GM18502 (cell line): ENCODE measurements at regions not wholly inside any gene's neighbourhood (a gene's known extent, or its start where the extent isn't known, plus 50 kb on each side); places are given as distances from the start of the nearest gene placed in this dataset.
"Not testable (repeated sequence)": the region's sequence is repeated elsewhere in the genome, so short reads cannot be mapped to it uniquely, and the experiment has no call there.

ENCODE experiments used
- ATAC-seq: cut with Tn5 transposase; IDR thresholded peaks from one replicate; pipeline ENCODE4 v1.9.1; 2021; ENCODE audit warnings: mild to moderate bottlenecking; ENCODE audit not compliant: unreplicated experiment, poor library complexity

DNA sequence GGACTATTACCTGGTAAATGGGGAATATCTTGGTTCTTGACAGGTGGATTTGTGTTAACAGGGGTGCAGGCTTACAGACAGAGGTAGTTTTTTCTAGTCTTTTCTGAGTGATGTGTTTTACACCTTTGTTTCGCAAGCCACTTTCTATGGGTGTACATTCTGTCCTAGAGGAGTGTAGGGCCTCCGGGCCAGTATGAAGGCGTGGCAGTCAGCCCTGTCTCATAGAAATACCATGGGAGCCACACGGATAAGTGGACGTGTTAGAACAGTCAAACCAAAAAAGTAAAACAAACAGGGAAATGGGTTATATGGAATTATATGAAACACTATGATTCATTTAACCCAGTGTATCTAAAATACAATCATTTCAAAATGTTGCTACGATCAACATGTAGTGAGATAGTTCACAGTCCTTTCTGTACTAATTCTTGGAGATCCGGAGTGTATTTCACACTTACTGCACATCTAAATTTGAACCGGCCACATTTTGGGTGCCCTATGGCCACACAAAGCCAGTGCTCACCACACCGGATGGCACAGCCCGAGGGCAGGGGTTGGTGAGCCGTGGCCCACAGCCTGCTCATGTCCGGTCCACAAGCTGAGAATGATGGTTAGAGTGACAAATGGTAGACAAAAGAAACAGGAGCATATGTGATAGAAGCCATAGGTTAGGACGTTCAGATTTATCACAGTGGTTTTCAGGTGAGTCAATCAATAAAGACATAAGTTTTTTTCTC, 80.1 kb upstream of the IRX4 start:
- no peak for ATAC-seq

DNA sequence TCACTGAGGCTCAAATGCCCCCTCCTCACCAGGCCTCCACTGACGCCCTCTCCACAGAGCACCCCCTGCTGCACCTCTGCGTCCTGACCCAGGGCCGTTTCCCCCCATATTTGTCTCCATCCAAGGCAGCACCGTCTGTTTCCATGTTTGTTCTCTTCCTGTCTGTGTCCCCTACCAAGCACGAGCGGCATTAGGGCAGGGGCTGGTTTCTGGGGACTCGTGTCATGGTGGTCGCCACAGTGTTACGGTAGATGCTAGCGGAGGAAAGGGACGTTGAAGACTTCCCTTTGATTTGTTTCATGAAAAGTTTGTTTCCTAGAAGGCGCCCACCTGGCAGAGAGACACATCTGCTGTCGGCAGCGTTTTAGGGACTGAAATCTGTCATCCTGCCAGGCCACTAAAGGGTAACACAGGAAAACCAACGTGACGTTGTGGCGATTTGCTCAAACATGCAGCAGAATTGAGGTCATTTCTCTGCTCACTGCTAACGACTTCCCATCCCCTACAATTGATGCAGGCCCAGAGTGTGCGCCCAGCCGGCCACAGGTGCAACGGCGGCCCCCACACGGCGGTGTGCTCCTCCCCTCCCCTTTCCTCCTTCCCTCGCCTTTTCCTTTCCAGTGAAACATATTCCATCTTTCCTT, 79.3 kb upstream of the IRX4 start:
- ATAC-seq, result no peak

DNA sequence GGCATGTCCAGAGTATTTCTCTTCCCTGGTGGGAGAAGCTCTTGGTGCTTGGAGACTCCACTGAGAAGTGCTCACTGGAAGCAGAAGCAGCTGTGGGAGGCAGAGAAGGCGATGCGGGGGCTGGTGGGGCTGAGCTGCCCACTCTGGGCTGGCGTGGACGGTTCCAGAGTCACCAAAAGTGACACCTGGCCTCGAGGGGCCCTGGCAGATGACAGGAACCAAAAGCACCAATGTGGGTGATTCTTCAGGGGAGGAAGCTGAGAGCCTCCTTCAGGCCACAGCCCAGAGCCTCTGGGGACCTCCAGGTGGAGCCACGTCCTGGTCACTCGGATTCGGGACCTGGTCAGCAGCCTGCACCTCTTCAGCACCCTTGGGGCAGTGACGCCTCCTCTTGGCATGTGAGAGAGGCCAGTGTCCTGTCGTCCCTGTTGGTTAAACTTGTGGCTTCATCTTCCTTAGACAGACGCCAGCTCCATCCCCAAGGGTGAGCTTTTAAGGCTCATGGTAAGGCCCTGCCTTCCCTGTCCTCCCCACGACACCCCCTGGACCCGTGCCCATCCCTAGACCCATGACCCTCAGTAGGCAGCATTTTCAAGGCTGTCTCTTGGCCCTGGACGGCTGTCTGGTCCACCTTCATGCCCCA, 78.7 kb upstream of the IRX4 start:
- ATAC-seq, result no peak

DNA sequence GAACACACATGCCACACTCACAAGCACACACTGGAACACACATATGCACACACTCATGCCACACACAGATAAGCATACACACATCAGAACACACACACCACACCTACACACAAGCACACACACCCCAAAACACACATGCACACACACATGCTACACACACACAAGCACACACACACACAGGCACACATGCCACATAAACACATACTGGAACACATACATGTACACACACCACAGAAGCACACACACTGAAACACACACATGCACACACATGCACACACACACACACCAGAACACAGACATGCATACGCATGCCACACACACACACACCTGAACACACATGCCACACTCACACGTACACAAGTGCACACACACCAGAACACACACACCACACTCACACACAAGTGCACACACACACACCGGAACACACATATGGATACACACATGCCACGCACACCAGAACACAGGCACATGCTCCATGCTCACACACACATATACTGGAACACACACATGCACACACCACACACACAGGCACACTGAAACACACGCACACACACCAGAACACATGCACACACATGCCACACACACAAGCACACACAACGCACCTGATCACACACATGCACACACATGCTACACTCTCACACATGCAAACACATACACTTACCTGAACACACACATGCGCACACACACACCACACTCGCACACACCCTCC, 78.0 kb upstream of the IRX4 start:
- no peak for ATAC-seq

DNA sequence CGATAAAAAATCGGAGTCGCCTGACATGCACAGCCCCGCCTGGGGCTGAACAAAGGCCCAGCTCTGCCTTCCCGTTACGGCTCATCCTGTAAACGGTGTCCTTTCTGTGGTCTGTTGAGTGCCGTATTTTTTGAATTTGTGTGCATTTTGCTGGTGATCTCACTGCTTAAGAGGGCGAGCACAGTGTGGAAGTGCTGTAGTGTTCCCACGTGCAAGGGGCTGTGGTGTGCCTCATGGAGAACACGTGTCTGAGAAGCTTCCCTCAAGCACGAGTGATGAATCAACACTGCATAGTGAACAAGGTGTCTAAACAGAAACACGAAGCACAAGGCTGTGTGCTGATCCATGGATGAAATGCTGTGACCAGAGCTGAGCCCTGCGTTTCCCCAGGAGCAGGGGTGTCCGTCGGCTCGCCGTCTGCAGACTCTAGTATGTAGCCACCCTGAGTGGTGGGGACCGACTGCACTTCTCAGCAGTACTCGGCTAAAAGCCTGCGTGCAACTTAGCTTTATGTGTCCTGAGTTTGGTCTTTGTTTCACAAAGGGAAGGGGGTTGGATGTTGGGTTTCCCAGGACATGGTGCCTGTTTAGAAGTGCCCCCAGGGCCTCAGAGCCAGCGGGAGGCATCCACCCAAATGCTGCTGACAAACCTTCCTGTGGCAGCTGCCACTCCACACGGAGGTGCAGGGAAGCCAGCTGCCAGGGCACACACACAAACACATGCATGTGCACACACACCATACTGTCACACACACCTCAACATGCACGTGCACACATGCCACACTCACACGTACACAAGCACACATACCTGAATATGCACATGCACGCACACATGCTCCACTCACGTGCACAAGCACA, 77.2 kb upstream of the IRX4 start:
- no peak for ATAC-seq

DNA sequence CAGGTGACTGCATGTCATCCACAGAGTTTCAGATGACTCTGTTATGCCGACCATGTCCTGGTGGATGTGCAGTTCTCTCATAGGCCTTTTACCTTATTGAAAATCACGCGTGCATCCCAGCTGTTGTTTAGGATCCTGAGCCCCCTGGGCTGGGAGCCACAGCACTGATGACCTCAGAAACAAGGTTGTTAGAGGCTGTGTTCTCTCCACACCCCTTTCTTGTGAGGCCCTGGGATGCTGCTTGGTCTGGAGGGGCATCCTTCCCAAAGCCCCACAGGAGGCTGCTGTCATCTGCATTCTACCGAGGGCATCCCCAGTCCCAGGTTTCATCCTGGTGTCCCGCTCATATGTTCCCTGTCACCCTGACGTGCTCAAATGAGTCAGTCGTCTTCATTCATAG, 76.5 kb upstream of the IRX4 start:
- no peak for ATAC-seq

DNA sequence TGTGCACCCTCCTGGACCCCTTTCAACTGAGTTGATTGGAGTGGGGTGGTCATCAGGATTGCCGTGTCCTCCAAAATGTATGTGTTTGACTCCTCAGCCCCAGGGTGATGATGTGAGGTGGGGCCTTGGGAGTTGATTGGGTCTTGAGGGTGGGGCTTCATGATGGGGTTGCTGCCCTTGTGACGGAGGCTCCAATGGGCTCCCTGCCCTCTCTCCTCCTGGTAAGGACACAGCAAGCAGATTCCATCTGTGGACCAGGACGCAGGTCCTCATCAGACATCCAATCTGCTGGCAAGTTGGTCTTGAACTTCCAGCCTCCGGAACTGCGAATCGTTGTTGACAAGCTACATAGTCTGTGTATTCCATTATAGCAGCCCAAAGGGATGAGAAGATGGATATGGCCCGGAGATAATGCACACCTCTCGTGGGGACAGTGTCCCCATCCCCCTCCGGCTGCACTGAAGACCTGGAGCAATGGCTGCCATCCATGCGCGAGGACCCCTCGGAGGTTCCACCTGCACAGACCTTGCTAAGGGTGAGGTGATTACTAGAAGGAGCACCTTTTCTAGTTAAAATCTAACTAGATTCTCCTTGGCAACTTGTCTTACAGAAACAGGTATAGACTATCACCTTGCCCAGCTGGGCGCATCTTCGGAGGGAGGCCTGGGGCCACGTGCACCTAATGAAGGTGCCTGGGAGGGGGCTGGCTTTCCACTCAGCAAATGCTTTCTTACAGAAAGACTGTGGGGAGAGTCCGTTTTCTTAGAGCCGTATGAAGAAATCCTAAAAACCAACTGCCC, 75.7 kb upstream of the IRX4 start:
- ATAC-seq, result no peak

DNA sequence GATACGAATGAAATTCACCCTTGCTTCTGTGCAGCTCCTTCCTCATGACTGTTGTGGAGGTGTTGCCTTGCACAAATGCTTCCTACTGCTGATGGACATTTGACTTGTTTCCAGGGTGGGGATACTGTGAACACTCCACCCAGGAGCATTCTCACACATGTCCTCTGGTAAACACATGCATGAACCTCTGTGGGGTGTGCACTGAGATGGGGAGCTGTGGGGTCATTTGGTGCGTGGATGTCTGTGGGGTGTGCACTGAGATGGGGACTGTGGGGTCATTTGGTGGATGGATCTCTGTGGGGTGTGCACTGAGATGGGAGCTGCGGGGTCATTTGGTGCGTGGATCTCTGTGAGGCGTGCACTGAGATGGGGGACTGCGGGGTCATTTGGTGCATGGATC, 72.9 kb upstream of the IRX4 start:
- no peak for ATAC-seq

DNA sequence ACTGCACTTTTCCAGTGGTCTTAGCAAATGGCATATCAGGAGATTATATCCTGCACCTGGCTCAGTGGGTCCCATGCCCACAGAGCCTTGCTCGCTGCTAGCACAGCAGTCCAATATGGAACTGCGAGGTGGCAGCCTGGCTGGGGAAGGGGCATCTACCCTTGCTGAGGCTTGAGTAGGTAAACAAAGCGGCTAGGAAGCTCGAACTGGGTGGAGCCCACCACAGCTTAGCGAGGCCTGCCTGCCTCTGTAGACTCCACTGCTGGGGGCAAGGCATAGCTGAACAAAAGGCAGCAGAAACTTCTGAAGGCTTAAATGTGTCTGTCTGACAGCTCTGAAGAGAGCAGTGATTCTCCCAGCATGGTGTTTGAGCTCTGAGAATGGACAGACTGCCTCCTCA, 71.0 kb upstream of the IRX4 start:
- ATAC-seq, result not testable (repeated sequence)

DNA sequence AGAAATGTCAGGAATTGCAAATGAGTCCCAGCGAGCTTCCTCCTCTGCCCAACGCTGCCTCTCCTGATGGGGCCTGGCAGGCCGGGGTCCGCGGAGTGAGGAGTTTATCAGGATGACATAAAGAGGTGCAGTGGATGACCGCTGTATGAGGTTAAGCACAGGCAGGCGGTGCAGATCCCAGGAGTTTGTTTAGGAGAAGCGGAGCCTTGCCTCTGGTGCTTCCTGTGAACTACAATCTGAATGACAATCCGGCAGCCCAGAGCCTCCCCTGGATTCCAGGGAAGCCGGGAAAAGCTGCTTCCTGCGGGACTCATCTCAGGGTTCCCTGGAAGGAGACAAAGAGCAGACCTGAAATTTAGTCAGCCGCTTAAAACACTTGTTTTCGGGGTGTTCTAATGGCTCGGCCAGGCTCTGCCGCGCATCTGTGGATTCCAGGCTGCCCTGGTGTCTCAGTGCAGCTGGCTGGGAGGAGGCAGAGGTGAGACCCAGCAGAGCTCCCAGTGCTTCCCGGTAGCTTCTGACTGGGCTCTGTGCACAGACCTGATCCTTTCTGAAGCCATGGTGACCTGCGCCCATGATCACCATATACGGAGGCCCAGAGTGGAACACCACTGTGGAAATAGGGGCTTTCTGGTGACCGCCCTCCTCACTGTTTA, 69.8 kb upstream of the IRX4 start:
- ATAC-seq, result no peak

DNA sequence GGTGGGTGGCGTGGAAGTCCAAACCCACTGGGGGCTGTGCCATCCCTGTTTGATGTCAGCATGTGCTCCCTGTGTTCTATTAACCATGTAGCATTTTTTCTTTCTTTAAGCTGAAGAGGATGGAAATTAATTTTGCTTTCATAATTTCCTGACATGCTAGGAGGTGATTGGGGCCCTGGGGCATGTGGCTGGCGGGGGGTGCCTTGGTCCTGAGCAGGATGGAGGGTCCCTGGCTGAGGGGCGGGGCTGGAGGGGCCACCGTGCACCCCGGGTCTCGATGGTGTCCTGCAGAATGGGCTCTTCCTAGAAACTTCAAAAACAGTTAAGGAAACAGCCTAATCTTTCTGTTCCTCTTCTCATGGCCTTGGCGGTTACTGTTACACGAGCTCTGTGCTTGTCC, 69.3 kb upstream of the IRX4 start:
- no peak for ATAC-seq

DNA sequence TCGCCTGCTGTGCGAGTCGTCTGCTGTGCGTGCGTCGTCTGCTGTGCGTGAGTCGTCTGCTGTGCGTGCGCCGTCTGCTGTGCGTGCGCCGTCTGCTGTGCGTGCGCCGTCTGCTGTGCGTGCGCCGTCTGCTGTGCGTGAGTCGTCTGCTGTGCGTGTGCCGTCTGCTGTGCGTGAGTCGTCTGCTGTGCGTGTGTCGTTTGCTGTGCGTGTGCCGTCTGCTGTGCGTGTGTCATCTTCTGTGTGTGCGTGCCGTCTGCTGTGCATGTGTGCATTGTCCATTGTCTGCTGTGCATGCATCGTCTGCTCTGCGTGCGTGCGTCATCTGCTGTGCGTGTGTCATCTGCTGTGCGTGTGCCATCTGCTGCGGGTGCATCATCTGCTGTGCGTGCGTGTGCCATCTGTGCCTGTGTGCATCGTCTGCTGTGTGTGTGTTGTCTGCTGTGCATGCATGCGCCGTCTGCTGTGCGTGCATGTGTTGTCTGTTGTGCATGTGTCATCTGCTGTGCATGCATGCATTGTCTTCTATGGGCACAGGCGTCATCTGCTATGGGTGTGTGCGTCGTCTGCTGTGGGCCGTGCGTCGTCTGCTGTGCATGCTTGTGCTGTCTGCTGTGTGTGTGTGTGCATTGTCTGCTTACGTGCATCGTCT, 68.6 kb upstream of the IRX4 start:
- no peak for ATAC-seq

DNA sequence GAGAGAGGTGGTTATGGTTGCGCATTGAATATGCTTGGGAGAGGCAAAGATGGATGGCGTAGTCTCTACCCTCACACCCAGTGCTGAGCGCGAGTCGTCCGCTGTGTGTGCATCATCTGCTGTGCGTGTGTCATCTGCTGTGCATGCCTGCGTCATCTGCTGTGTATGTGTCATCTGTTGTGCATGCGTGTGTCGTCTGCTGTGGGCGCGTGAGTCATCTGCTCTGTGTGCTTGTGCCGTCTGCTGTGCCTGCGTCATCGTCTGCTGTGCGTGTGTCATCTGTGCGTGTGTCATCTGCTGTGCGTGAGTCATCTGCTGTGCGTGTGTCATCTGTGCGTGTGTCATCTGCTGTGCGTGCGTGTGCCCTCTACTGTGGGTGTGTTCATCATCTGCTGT, 68.0 kb upstream of the IRX4 start:
- no peak for ATAC-seq

DNA sequence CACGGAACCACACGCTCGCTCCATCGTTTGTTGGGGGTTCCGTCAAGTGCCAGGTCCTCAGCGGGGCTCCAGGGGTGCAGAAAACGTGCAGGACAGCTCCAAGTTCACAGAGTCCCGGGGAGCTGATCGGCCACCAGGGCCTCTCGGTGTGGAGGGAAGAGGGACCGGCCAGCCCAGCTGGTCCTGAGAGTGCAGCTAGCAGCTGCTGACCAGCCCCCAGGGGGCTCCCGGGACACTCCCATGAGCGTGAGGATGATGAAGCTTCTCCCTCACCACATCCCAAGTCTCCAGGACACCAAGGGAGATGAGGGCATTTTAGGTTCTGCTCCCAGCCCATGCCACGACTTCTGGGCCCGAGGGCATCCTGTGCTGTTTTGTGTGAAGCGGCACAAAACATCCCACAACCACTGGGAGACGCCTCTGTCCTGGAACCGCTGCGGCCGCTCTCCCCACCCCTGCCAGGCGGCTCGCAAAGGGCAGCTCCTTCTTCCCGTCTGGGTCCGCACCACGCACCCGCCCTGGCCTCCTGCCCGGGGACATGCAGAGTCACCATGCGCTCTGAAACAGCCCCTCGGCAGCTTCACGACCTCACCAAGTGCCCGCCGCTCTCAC, 67.5 kb upstream of the IRX4 start:
- no peak for ATAC-seq

DNA sequence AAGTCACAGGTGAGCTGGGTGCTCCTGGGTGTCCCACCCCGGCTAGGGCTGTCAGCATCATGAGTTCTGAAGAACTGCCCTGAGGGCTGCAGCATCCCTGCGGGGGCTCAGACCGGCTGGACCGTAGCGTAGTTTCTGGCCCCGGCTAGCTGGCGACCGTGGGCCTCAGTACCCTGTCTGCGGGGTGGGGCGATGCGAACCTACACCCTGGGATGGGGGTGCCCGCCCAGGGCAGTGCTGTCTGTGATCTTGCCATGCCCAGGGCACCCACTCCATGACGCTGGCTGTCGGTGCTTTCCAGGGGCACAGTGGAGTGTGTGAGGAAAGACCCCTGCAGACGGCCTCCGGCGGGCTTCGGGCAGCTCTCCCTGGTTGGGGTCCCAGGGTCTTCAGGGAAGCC, 66.5 kb upstream of the IRX4 start:
- ATAC-seq, result no peak

DNA sequence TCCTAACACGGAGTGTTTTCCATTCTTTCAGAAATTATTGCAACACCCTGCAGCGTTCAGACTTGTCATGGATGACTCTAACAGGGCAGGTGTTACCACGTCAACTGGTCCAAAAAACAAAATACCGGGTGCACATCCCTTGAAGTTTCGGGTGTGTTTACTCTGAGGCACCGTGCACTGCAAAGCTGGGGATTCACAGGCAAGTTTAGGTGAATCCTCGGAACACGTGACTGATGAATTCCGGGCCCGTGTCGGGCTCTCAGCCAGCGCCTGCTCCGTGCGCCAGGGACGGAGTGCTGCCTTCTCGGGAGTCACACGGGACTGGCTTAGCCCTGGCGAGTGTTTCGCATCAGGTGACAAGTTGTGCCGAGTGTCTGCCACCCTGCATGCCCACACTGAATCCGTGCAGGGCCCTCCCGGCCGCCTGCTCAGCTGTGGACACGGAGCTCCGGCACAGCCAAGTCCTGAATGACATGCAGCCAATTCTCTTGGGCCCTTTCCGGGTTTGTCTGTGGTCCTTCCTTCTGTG, 66.0 kb upstream of the IRX4 start:
- no peak for ATAC-seq

DNA sequence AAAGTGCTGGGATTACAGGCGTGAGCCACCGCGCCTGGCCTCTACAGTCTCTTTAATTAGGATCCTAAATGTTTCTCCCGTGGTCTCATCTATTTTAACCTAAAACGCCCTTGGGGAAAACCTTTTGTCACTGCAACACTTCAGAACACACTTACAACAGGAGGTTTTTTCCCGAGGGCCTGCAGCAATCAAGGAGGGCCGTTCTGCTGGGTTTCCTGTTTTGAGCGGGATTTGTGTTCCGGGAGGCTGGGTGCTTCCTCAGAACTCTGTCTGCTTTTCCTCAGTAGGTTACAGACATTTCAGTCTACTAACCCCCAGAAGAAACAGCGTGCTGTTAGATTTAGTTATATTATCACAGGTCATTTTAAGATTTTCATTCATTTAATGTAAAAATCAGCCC, 65.4 kb upstream of the IRX4 start:
- ATAC-seq, result no peak

DNA sequence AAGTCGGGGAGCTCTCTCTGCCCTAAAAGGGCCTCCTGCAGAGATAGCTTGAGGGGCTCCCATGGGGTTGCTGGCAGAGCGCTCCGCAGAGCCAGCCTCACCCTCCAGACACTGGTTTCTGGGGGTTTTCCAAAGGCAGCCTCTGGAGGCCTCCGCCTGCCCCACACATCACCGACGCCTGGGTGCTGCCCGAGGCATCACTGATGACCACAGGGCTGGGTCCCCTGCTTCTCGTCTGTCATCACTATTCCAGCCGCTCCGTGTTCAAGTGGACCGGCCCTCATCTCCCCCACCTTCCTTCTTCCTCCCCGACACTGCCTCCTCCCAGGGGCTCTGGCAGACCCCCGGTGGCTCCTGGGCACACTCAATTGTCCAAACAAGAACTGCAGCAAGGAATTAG, 64.1 kb upstream of the IRX4 start:
- ATAC-seq, result no peak
